ENCODE measurements at regions not wholly inside any gene's neighbourhood (a gene's known extent, or its start where the extent isn't known, plus 50 kb on each side); places are given as distances from the start of the nearest gene placed in this dataset.

DNA sequence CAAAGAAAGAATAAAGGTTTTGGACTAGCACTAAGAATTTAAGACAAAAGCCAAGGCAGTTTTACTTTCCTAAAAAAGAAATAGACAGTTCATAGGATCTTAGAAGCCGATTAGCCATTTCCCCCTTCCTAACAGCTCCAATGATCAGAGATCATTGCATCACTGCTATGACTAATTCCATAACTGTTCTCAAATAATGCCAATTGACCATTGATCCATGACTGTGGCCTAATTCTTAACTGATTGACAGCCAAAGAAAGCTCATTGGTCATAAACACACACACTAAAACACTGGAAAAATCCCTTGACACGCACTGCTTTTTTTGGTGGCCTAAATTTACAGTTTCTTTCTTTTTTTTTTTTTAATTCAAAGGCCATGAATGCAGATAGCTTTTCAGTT, 345.0 kb upstream of the ACVR2A start:
- DNase-seq: no peak

DNA sequence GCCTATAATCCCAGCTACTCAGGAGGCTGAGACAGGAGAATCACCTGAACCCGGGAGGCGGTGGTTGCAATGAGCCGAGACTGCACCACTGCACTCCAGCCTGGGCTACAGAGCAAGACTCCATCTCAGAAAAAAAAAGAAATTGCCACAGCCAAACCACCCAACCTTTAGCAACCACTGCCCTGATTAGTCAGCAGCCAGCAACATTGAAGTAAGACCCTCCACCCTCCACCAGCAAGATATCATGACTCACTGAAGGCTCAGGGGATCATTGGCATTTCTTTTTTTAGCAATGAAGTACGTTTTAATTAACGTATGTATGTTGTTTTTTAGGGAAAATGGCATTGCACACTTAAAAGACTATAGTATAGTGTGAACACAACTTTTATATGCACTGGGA, 349.1 kb upstream of the ACVR2A start:
- no peak for DNase-seq

DNA sequence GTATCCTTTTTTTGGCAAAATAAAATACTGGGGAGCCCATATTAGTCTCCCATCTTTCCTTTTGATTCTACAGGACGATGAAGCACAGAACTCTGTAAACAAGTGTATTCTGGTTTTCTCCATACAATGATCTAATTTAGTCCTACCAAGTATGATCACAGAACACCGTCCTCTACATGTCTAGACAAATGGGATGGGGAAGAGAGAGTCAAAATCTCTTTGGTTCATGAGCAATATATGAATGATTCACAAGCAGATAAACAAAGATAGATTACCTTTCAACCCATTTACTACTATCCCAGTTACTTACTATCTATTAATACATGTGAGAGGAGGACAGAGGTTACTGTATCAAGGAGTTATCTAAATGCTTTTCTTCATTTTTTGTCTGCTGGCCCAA, 352.4 kb upstream of the ACVR2A start:
- DNase-seq: no peak

DNA sequence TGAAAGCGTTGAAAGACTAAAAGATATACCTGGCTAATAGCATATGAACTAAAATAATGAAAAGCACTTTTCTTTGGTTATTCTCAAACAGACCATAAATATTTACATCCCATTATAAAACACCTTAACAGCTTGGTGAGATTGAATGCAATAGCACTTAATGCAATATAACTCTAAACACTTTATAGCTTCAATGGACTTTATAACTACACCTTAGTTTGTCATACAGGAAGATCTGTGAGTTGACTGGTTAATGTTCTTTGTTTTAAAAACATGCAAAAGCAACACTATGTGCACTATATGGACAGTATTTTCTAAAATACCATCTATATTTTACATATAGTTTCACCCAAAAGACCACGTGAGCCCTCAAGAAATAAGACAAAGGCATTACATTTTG, 353.3 kb upstream of the ACVR2A start:
- no peak for DNase-seq

DNA sequence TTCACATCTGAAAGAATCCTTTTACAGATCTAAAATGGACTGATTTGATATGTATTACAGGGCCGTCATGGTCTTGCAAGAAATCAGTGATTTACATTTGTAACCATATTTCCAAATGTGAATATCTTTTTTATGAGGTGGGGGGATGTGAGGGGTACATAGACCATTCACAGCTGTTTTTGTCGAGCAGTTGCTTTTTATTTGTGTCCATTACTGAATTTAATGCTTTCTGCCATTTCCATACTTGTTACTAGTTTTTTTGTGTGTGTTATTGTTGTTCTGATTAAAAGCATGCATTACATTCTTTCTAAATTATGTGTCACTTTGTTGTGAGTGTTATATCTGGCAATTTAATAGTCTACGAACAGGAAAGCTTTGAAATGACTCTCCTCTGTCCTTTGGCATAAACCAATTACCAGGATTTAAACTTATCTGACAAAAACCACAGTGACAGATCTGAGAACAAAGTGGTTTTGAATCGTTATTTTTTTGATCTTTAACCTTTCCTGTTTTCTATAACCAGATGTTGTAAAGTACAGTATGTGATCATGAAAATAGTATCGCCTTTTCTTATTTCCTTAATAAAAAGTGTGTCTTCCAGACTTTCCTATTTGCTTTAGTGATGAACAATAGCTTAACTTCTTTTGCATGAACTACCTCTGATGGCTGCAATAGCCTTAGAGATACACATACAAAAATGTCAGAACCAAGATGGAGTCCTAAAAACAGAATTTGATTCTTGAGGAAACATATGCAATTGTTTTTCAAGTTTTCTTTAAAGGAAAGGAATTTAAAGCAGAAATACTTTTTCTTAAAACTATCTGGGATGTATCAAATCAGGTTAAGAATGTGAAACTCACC, 354.2 kb upstream of the ACVR2A start:
- no peak for DNase-seq

DNA sequence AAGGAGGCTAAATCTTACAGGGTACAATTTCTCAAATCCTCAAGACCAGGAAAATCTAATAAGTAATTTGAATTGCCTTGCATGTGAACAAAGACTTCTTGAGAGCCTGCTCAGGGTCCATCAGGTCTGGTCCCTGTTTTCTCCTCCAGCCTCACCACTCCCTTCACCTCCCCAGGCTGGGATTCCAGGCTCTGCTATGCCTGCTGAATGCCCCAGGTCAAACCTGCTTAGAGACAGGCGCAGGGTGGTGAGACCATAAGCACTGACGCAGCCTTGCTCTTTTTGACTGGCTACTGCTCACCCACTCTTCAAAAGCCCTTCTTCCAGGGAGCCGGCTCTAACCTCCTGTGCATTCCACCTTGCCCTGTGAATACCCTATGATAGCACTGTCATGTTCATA, 356.4 kb upstream of the ACVR2A start:
- no peak for DNase-seq

DNA sequence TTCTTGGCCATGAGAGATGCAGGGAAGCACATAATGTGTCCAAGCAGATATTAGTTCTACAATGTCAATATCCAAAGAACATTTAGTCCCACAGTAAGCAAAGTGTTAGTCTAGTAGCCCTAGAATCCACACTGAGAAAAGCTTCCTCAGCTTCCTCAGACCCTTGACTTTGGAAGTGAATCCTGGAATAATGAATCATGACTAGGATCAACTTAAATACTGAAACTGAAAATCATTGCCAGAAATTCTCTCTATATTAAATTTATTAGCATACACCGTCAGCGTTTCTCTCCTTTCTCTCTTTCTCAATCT, 356.9 kb upstream of the ACVR2A start:
- no peak for DNase-seq

DNA sequence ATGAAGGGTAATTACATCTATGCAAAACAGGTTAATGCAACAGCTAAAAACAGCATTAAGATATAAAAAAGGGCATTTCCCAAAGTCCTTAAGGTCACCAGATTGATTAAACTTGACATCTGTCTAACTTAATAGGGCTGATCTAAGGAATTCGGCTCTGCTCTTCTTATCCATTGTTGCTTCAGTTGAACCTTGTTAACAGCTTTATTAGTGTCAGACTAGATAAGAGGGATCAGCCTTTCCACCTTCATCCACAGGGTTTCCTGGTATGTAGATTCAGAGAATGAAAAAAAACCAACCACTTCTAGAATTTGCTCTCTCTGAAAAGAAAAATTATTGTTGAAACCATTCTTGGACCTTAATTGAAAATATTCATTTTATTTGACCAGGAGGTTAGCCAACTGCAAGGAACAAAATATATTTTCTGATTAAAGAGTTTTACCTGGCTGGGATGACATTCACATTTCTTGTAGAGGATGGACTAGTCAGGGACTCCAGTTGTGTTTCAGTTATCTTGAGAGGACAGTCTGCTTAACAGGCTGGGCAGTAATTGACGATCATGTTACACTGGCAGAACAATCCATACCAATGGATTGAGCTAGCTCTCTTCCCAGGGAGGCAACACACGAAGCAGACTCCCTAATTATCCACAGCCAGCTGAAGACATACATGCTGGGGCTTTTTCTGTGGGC, 357.4 kb upstream of the ACVR2A start:
- DNase-seq: no peak

DNA sequence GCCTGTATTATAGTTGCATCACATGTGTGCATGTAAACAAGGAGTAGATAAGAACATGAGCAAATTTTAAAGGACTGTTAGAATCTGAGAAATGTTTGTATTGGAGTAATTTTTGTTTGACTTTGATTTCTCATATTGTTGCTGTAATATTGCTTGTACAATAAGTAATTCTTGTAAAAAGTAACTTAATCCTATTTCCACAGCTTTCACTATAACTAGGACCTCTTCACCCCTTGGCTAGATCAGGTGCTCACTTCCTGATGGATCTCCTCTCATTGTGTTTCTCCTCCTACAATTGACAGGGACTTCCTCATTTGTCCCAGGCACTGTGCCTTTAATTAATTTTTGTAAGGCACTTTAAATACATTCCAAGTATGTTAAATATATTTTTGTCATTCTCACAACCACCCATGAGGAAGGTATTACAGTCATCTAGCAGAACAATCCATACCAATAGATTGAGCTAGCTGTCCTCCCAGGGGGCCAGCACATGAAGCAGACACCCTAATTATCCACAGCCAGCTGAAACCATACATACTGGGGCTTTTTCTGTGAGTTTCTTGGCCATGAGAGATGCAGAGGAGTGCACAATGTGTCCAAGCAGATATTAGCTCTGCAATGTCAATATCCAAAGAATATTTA, 359.5 kb upstream of the ACVR2A start:
- DNase-seq: no peak

DNA sequence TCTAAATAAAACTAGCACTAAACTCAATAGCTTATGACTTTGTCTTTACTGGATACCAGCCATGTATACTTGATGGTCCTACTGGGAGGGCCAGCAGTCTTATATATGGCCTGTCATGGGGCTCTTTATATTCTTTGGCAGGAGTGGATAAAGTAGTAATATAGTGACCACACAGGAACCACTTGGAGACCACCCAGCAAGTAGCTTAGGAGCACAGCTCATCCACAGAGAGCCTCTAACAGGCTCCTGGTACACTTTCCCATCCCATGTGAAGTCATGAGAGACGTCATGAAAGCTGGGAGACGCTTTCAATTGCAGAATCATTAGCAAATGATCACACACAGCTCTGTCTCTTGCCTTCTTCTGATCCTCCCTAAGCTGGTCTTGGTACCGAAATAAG, 360.9 kb upstream of the ACVR2A start:
- DNase-seq: no peak

DNA sequence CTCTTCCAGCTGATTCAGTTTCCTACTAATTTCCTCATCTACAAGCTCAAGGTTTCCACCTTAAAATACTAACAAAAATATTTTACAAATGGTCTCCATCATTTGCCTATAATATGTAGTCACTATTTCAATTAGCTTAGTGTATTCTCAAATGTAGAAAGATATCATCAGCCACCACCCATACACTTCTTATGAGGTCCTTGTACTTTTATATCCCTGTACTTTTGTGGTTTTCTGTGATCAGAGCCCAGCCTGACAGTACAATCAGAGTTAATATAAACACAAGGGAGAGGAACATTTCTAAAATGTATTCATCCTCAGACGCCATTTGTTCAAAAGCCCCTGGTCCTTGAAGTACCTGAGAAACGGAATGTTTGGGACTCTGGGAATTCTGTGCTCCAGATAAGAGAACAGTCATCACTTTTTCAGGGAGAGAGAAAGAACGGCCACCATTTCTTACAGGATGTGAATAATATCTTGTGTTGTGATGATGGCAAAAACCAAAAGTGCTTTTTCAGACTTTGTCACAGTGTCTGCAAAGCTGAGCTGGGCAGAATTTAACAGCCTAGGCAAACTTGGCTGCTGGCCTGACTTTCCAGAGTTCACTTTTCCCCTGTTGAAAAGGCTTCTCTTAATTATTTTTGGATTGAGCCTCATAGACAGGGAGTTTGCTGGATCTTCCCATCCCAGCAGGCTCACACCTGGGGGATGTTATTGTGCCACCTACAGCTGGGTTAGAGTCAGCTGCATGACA, 361.7 kb upstream of the ACVR2A start:
- DNase-seq: no peak

DNA sequence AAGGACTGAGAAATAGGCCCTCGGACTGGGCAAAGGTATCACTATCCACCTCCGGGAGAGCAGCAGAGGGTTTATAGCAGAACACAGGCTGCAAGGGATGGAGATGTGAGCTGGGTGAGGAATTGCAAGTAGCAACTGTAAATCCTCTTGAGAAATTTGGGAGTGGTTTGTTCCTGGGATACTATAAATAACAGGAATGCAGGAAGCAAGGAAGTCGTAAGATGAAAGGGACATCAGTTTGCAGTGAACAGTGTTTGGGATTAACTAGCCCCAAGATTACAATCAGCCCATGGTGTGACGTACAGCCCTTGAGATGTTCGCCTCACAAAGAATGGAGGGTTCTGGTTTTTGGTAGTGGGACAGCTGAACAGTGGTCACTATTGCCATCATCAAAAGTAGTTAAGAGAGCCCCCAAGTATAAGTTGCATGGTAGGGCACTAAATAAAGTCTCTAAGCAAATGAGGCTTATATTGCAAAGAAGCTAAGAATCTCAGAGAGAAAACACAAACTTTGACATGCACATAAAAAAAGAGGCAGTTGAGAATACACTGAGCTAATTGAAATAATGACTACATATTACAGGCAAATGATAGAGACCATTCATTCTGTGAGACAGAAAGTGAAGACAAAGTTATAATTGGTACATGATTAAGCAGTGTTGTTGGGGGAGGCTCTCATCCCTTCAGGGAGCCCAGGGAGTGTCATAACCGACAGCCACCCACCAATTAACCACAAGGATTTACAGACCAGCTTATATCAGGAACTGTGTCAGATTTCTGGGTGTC, 362.5 kb upstream of the ACVR2A start:
- DNase-seq: no peak

DNA sequence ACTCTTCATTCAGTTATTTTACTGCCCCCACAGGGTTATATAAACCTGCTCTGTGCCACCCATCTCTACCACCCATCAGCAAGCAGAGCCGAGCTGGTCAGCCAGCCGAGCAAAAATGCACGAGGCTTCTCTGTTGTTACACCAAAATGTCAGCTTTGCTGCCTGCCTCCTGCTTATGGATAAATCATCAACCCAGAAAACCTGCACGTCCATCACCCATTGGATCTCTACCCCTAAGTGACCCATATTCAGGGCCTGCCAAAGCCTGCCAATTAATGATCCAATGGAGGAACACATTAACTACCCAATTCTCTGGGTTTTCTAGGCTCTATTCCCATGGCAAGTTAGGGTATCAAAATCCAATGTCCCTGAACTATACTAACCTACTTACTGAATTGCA, 365.5 kb upstream of the ACVR2A start:
- no peak for DNase-seq

DNA sequence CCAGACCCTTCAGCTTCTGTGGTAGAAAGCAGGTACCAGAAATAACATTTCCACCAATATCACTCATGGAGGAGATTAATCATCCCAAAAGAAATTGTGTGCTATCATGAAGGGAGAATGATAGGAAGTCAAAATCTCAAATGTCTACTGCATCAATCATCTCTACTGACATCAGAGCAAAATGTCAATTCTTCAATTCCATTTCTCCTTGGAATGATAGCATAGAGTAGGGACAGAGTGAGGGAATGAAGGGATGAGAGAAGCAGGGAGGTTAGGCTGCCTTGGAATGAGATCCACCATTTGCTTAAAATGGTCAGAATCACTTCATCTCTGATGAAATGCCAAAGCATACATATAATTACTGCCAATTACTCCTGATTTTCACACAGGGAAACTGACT, 371.8 kb upstream of the ACVR2A start:
- DNase-seq: no peak

DNA sequence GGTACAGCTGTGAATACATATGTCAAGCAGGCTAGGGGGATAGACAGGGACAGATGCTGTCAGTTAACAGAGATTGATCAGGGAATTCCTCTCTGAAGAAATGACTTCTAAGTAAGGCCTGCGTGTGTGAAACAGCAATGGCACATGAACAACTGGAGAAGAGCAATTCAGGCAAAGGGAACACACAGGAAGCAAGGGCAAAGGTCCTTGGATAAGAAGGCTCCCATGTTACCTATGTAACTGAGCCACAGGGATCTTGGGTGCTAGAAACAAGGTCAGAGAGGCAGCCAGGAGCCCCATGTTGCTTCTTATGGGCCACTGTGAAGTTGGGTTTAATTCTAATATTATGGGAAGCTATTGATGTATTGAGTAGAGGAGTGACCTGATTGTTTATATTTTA, 373.7 kb upstream of the ACVR2A start:
- no peak for DNase-seq

DNA sequence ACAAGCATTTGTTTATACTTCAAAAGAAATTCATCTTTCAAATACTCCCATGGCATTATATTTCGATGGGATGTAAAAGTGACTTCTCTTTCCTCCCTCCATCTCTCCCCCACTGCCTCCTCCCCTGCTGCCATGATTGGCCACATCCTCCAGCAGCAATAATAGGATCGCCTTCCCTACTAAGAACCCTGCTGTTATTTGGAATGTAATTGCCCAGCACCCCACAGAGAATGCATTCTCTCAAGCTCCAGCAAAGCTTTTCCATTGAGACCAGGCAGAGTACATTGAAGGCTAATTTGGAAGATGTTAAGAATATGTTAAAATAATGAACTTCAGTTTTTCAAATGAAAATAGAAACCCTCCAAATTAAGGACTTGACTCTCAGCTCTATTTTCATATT, 375.4 kb upstream of the ACVR2A start:
- no peak for DNase-seq

DNA sequence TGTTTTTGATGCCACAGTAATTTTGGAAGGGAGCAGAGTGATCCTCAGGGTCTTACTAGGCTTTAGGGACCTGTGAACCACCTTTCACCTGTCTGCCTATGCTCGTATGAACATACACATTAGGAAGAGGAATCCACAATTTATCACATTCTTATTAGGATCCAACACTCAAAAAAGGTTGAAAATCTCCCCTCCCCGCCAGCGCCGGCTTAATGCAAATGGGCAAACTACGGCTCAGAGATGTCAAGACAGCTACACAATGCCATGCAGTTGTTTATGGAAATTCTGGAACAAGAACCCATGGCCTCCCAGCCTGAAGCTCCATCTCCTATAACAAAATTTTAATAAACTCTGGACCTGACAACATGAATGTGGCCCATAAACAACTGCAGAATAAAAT, 375.9 kb upstream of the ACVR2A start:
- no peak for DNase-seq

DNA sequence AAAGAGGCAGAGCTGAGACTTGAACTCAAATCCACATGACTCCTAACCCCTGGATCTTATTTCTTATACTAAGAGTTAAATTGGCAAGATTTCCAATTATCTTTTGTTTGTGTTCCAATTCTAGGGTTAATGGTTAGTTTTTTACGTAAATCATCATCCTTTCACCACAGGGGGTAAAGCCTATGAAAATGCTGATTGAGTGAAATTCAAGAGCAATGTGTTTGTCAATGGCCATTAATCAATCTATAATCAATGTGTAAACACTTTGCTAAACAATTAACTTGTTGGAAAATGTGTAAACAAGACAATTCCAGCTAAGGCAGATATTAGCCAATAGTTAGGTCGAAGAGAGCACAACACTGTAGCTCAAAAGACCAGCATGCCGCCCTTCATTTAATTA, 376.5 kb upstream of the ACVR2A start:
- no peak for DNase-seq

DNA sequence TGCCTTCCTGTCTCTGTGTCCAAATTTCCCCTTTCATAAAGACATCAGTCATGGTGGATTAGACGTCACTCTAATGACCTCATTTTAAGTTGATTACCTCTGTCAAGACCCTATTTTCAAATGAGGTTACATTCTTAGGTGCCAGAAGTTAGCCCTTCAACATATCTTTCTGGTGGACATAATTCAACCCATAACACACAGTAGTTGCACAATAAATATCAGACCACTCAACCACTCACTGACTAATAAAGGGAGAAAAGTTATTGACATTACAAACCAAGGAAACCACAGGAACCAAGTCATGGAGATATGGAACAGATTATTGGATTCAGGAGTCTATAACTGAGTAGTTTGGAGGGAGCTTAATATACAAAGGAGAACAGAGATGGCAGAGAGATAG, 377.4 kb upstream of the ACVR2A start:
- no peak for DNase-seq

DNA sequence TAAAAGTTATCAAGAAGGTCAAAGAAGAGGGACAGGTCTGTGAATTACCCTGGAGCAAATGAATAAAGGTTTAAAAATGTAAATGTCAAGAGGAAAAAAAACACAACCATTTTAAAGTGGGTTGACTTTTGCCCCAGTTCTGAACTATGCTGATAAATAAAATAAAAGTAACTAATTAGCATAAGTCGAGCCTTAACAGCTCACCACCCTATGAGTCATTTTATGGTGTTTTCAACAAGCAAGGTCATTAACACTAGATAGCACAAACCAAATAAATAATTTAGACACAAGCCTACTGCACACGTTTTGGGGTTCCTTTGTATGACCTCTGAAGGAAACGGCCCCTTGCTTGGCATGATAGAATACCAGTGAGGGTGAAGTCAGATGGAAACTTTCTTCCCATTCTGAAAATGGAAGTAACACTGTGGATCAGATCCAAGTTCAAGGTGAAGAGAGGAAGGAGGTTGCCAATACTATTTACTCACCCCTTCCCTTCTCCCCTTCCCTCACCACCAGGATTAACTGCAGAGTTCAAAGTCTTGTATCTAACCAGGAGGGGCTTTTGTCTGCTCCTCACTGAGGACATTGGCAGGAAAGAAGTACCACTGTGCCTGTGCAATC, 380.0 kb upstream of the ACVR2A start:
- DNase-seq: no peak

DNA sequence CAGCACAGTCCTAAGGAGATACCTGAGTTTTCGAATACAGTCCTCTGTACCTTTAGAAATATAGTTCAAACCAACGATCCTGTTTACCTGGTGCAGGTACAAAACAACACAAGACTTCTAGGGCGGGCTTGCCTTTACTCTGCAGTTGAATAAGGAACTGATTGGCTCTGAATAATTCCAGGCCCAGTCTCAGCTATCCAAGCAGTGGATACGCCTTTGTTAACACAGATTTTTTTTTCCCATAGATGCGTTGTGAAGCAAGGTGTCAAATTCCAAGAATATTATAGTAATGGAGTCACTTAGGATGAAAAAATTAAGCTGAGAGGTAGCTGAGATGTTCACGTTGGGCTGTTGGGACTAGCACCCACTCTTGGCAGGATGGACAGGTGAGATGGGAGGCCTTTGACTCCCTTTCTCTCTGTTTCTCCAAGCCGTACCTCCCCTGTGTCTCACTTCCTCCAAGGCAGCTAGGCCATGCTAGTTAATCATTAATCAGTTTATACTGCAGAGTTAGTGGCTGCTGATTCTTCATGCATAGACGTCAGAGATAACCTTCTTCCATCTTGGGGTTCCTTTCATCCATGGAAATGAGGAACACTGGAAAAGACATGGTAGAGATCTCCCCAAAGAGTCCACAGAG, 380.8 kb upstream of the ACVR2A start:
- no peak for DNase-seq

DNA sequence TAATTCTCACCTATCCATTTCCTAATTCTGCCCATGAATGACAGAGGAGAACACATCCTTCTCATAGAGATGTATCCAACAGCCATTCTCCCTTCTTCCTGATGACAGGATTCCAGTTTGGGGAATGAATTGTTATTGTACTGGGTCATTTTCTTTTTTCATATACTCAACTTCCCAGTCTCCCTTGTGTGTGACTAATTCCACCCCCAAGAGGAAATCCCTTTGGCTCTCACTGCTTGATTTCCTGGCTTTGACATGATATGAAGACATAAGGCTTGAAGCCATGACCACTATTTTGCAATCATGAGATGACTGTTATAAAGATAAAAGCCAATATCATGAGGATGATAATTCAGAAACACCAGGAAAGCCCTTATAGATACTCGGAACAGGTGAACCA, 384.7 kb upstream of the ACVR2A start:
- no peak for DNase-seq

All from activated gamma-delta T cell treated with Interleukin-2 at 50 U/mL for 16 hours (primary cell).